WTC11 (cell line): ENCODE measurements at regions not wholly inside any gene's neighbourhood (a gene's known extent, or its start where the extent isn't known, plus 50 kb on each side); places are given as distances from the start of the nearest gene placed in this dataset.

Experiments
- CTCF ChIP-seq: fragments of 200-600 bp; IDR thresholded peaks from 2 replicates; pipeline ENCODE4 v1.8.0; 2022; ENCODE audit warnings: antibody characterized with exemption
- MXD4 ChIP-seq: fragments of 250-450 bp; sonication (Bioruptor Pico); IDR thresholded peaks from 2 replicates; pipeline ENCODE4 v1.8.0; 2021; ENCODE audit warnings: mild to moderate bottlenecking, moderate library complexity, borderline replicate concordance

- TF ChIP-seq MXD4: no peak
- no peak for TF ChIP-seq CTCF
Observed at GRCh38 chr6:133026705-133027104, 212.3 kb downstream of the RPS12 start.
